H9 (cell line): ENCODE measurements at regions not wholly inside any gene's neighbourhood (a gene's known extent, or its start where the extent isn't known, plus 50 kb on each side); places are given as distances from the start of the nearest gene placed in this dataset.

ENCODE experiments used
- DNase-seq: peaks from one replicate; pipeline ENCODE4 v3.0.0-alpha.2; 2017
- H2AFZ ChIP-seq: one replicate; pipeline ENCODE4 v1.6.1; 2013; ENCODE audit warnings: mild to moderate bottlenecking, low read length, control low read depth, moderate library complexity
- H2AK5ac ChIP-seq: 2 replicates; pipeline ENCODE4 v1.6.1; 2013; ENCODE audit warnings: low read length, control low read depth, mixed read lengths; ENCODE audit not compliant: insufficient read length
- H2BK120ac ChIP-seq: one replicate; pipeline ENCODE4 v1.6.1; 2013; ENCODE audit warnings: low read depth, mild to moderate bottlenecking, low read length, control low read depth, inconsistent platforms; ENCODE audit not compliant: poor library complexity, severe bottlenecking
- H2BK12ac ChIP-seq: 2 replicates; pipeline ENCODE4 v1.6.1; 2013; ENCODE audit warnings: low read length, control low read depth, mixed read lengths, low read depth; ENCODE audit not compliant: insufficient read length
- H2BK15ac ChIP-seq: 2 replicates; pipeline ENCODE4 v1.6.1; 2013; ENCODE audit warnings: low read depth, low read length, control low read depth
- H2BK20ac ChIP-seq: one replicate; pipeline ENCODE4 v1.6.1; 2013; ENCODE audit warnings: low read depth, mild to moderate bottlenecking, low read length, control low read depth, inconsistent platforms; ENCODE audit not compliant: poor library complexity, severe bottlenecking
- H2BK5ac ChIP-seq: 2 replicates; pipeline ENCODE4 v1.6.1; 2013; ENCODE audit warnings: low read length, control low read depth, mixed read lengths; ENCODE audit not compliant: insufficient read length
- H3K14ac ChIP-seq: 2 replicates; pipeline ENCODE4 v1.6.1; 2013; ENCODE audit warnings: low read length, control low read depth; ENCODE audit not compliant: insufficient read depth
- H3K18ac ChIP-seq: 2 replicates; pipeline ENCODE4 v1.6.1; 2013; ENCODE audit warnings: low read depth, mild to moderate bottlenecking, mixed read lengths, low read length, control low read depth; ENCODE audit not compliant: insufficient read length
- H3K23ac ChIP-seq: 2 replicates; pipeline ENCODE4 v1.6.1; 2013; ENCODE audit warnings: low read length, control low read depth, mixed read lengths, low read depth; ENCODE audit not compliant: insufficient read length
- H3K23me2 ChIP-seq: 2 replicates; pipeline ENCODE4 v1.6.1; 2013; ENCODE audit warnings: low read depth, mild to moderate bottlenecking, mixed read lengths, low read length, control low read depth; ENCODE audit not compliant: insufficient read length, poor library complexity, severe bottlenecking
- H3K27ac ChIP-seq: 2 replicates; pipeline ENCODE4 v1.5.1; 2013; ENCODE audit warnings: low read length, control low read depth, mixed read lengths, low read depth; ENCODE audit not compliant: insufficient read length
- H3K27me3 ChIP-seq: 2 replicates; pipeline ENCODE4 v1.6.1; 2013; ENCODE audit warnings: low read length, control low read depth, inconsistent platforms; ENCODE audit not compliant: insufficient read depth
- H3K4ac ChIP-seq: 2 replicates; pipeline ENCODE4 v1.6.1; 2013; ENCODE audit warnings: low read depth, mild to moderate bottlenecking, control low read depth, inconsistent platforms, low read length, moderate library complexity
- H3K4me1 ChIP-seq: 2 replicates; pipeline ENCODE4 v1.6.1; 2013; ENCODE audit warnings: low read length, control low read depth, inconsistent platforms; ENCODE audit not compliant: insufficient read depth
- H3K4me2 ChIP-seq: 2 replicates; pipeline ENCODE4 v1.6.1; 2013; ENCODE audit warnings: low read length, control low read depth, mixed read lengths; ENCODE audit not compliant: insufficient read length, insufficient read depth
- H3K56ac ChIP-seq: 2 replicates; pipeline ENCODE4 v1.6.1; 2013; ENCODE audit warnings: low read depth, mild to moderate bottlenecking, mixed read lengths, low read length, control low read depth; ENCODE audit not compliant: insufficient read length
- H3K79me1 ChIP-seq: 2 replicates; pipeline ENCODE4 v1.6.1; 2013; ENCODE audit warnings: low read depth, mild to moderate bottlenecking, moderate library complexity, low read length, control low read depth, inconsistent platforms; ENCODE audit not compliant: insufficient read depth, poor library complexity, severe bottlenecking
- H3K79me2 ChIP-seq: 2 replicates; pipeline ENCODE4 v1.6.1; 2013; ENCODE audit warnings: low read length, control low read depth, inconsistent platforms; ENCODE audit not compliant: insufficient read depth
- H3K9ac ChIP-seq: 2 replicates; pipeline ENCODE4 v1.6.1; 2013; ENCODE audit warnings: low read length, control low read depth, mixed read lengths; ENCODE audit not compliant: insufficient read length; ENCODE audit errors: extremely low read depth
- H3K9me3 ChIP-seq: one replicate; pipeline ENCODE4 v1.6.1; 2013; ENCODE audit warnings: low read depth, low read length, inconsistent platforms; ENCODE audit not compliant: control insufficient read depth
- H3T11ph ChIP-seq: one replicate; pipeline ENCODE4 v1.6.1; 2013; ENCODE audit warnings: mild to moderate bottlenecking, low read length, control low read depth, inconsistent platforms
- H4K20me1 ChIP-seq: one replicate; pipeline ENCODE4 v1.6.1; 2013; ENCODE audit not compliant: control insufficient read depth, insufficient read length, insufficient read depth
- H4K5ac ChIP-seq: 2 replicates; pipeline ENCODE4 v1.6.1; 2013; ENCODE audit warnings: low read depth, mild to moderate bottlenecking, mixed read lengths, low read length, control low read depth; ENCODE audit not compliant: insufficient read length
- H4K8ac ChIP-seq: replicated peaks from 2 replicates; pipeline ENCODE4 v1.6.1; 2013; ENCODE audit warnings: low read length, control low read depth, mixed read lengths, low read depth; ENCODE audit not compliant: insufficient read length
- H4K91ac ChIP-seq: 2 replicates; pipeline ENCODE4 v1.6.1; 2013; ENCODE audit warnings: low read depth, mild to moderate bottlenecking, moderate library complexity, mixed read lengths, low read length, control low read depth; ENCODE audit not compliant: insufficient read length
- H3K27ac Mint-ChIP-seq, 3 experiments: 2 replicates in 2 of 3; 3 replicates in 1 of 3; pipeline ENCODE4 v1.8.0; 2020 to 2021; ENCODE audit warnings: mixed read lengths in 3 of 3, mild to moderate bottlenecking in 1 of 3, moderate library complexity in 1 of 3
- H3K27me3 Mint-ChIP-seq: 2 replicates; pipeline ENCODE4 v1.8.0; 2021; ENCODE audit warnings: low read depth, mild to moderate bottlenecking, moderate library complexity, mixed read lengths
- H3K36me3 Mint-ChIP-seq, 3 experiments: 2 replicates in 2 of 3; 3 replicates in 1 of 3; pipeline ENCODE4 v1.8.0; 2020 to 2021; ENCODE audit warnings: low read depth in 3 of 3, mixed read lengths in 3 of 3; ENCODE audit not compliant: insufficient read depth in 1 of 3
- H3K4me1 Mint-ChIP-seq, 2 experiments: 2 replicates each; pipeline ENCODE4 v1.8.0; 2020; ENCODE audit warnings: mixed read lengths in 2 of 2
- H3K4me3 Mint-ChIP-seq, 2 experiments: 2 replicates in 1 of 2; 3 replicates in 1 of 2; pipeline ENCODE4 v1.8.0; 2020 to 2021; ENCODE audit warnings: mild to moderate bottlenecking in 2 of 2, mixed read lengths in 2 of 2, moderate library complexity in 1 of 2
- H3K9me3 Mint-ChIP-seq, 2 experiments: 2 replicates in 1 of 2; 3 replicates in 1 of 2; pipeline ENCODE4 v1.8.0; 2020; ENCODE audit warnings: mild to moderate bottlenecking in 2 of 2, mixed read lengths in 2 of 2, moderate library complexity in 1 of 2
- CTCF ChIP-seq: fragments of 200-600 bp; sonication (generic); conservative IDR thresholded peaks from 3 replicates; pipeline ENCODE4 v1.8.0; 2021; ENCODE audit warnings: antibody characterized with exemption, mild to moderate bottlenecking
- WGBS: extraction: QIAGEN DNeasy Blood & Tissue Kit; methylation state at CpG from one replicate; pipeline ENCODE4 v1.1.7; 2013; ENCODE audit warnings: missing lambda C conversion rate, low lambda C conversion rate, mixed read lengths; ENCODE audit not compliant: insufficient read length; ENCODE audit errors: extremely low coverage; 5-methylcytosine and 5-hydroxymethylcytosine counted together

DNA sequence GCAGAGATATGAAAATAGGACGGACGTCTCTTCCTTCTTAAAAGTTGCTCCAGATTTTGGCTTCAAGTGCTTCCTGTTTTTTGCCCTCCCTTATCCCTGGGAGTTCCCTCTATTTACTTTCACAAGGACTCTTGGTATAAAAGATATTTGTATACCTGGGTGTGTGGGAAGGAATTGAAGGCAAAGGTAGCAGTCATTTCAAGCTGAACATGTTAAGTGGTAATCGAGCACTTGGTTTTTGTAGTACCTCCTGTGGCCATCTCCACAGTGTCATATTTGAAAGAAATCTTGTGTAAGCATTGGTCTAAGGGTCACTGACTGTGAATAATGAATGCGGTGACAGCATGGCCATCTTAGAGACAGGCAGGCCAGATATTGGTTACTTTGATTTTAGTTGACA, 593.6 kb downstream of the MTRR start:
- H3K56ac ChIP-seq: no peak overlapping the region
- no peak overlapping the region for H2BK12ac ChIP-seq
- H2BK5ac ChIP-seq: no peak overlapping the region
- H3K27ac ChIP-seq: no peak overlapping the region
- no peaks in the 10 kb centered on the region for H3K79me1 ChIP-seq
- H4K20me1 ChIP-seq: no peaks in the 10 kb centered on the region
- no peak overlapping the region for H3T11ph ChIP-seq
- H2BK15ac ChIP-seq: no peak overlapping the region
- no peak overlapping the region for H3K4me3 Mint-ChIP-seq
- no peak for TF ChIP-seq CTCF
- no peak overlapping the region for H3K18ac ChIP-seq
- peaks cover 0 to 3% of the 10 kb centered on the region in 2 experiments; a peak in 2 of 5 replicates for H3K9me3 Mint-ChIP-seq
- no peaks in the 10 kb centered on the region for H3K9me3 ChIP-seq
- no peak overlapping the region for H2AK5ac ChIP-seq
- no peaks in the 10 kb centered on the region for H3K4me1 Mint-ChIP-seq
- H4K91ac ChIP-seq: no peak overlapping the region
- no peak overlapping the region for H3K4ac ChIP-seq
- H3K4me1 ChIP-seq: no peaks in the 10 kb centered on the region
- DNase-seq: no peak
- H3K4me2 ChIP-seq: no peak overlapping the region
- no peak overlapping the region for H3K23ac ChIP-seq
- H3K9ac ChIP-seq: no peak overlapping the region
- H4K8ac ChIP-seq: no peak overlapping the region
- H3K23me2 ChIP-seq: no peaks in the 10 kb centered on the region
- H3K36me3 Mint-ChIP-seq: peaks cover 0 to 2% (median 0%) of the 10 kb centered on the region in 3 experiments; a peak in 2 of 7 replicates
- H4K5ac ChIP-seq: no peak overlapping the region
- no peak overlapping the region for H2AFZ ChIP-seq
- H3K27ac Mint-ChIP-seq: no peak overlapping the region
- H2BK20ac ChIP-seq: no peak overlapping the region
- H3K27me3 ChIP-seq: no peaks in the 10 kb centered on the region
- H3K14ac ChIP-seq: no peak overlapping the region
- H3K27me3 Mint-ChIP-seq: no peaks in the 10 kb centered on the region
- no peaks in the 10 kb centered on the region for H3K79me2 ChIP-seq
- no CpG with 5 or more reads among the region's 4 CpGs for WGBS
- H2BK120ac ChIP-seq: no peak overlapping the region
